Neuronal stem cell (in vitro differentiated cells): ENCODE measurements at regions not wholly inside any gene's neighbourhood (a gene's known extent, or its start where the extent isn't known, plus 50 kb on each side); places are given as distances from the start of the nearest gene placed in this dataset.

Source experiments
- DNase-seq: peaks from one replicate; pipeline ENCODE4 v3.0.0-alpha.2; 2013; ENCODE audit warnings: low spot score
- H2AFZ ChIP-seq: one replicate; pipeline ENCODE4 v1.6.1; 2013; ENCODE audit warnings: mild to moderate bottlenecking, low read length, inconsistent platforms
- H2AK5ac ChIP-seq: 2 replicates; pipeline ENCODE4 v1.6.1; 2013; ENCODE audit warnings: low read depth, mild to moderate bottlenecking, inconsistent platforms, low read length, moderate library complexity, mixed read lengths
- H2BK120ac ChIP-seq: 2 replicates; pipeline ENCODE4 v1.6.1; 2013; ENCODE audit warnings: low read depth, mild to moderate bottlenecking, inconsistent platforms, low read length, moderate library complexity, mixed read lengths
- H2BK12ac ChIP-seq: one replicate; pipeline ENCODE4 v1.6.1; 2013; ENCODE audit warnings: low read length, inconsistent platforms
- H2BK15ac ChIP-seq: 2 replicates; pipeline ENCODE4 v1.6.1; 2013; ENCODE audit warnings: mild to moderate bottlenecking, low read length, inconsistent platforms, mixed read lengths
- H2BK5ac ChIP-seq: one replicate; pipeline ENCODE4 v1.6.1; 2013; ENCODE audit warnings: inconsistent platforms, mild to moderate bottlenecking, low read length, moderate library complexity
- H3K14ac ChIP-seq: one replicate; pipeline ENCODE4 v1.6.1; 2013; ENCODE audit warnings: low read length, inconsistent platforms
- H3K18ac ChIP-seq: 2 replicates; pipeline ENCODE4 v1.6.1; 2013; ENCODE audit warnings: low read length, inconsistent platforms
- H3K23ac ChIP-seq: 2 replicates; pipeline ENCODE4 v1.6.1; 2013; ENCODE audit warnings: low read depth, mild to moderate bottlenecking, mixed read lengths, low read length, inconsistent platforms; ENCODE audit not compliant: poor library complexity
- H3K27ac ChIP-seq: replicated peaks from 3 replicates; pipeline ENCODE4 v1.5.1; 2013; ENCODE audit warnings: low read length, inconsistent platforms
- H3K27me3 ChIP-seq, 3 experiments: 2 replicates each; pipeline ENCODE4 v1.6.1; 2013; ENCODE audit warnings: low read length in 3 of 3, mild to moderate bottlenecking in 2 of 3, inconsistent platforms in 1 of 3, low read depth in 1 of 3, mixed read lengths in 1 of 3, moderate library complexity in 1 of 3; ENCODE audit not compliant: control insufficient read depth in 3 of 3, insufficient read depth in 3 of 3
- H3K36me3 ChIP-seq, 2 donors: replicated peaks in 1 of 2; 2 replicates each; pipeline ENCODE4 v1.6.1; 2013; ENCODE audit warnings: low read length in 2 of 2; ENCODE audit not compliant: control insufficient read depth in 2 of 2, insufficient read depth in 2 of 2
- H3K4ac ChIP-seq: 2 replicates; pipeline ENCODE4 v1.6.1; 2013; ENCODE audit warnings: inconsistent platforms, mild to moderate bottlenecking, low read length, moderate library complexity
- H3K4me1 ChIP-seq, 2 donors: 1 replicate in 1 of 2; 2 replicates in 1 of 2; pipeline ENCODE4 v1.6.1; 2013; ENCODE audit warnings: low read length in 2 of 2, low read depth in 1 of 2; ENCODE audit not compliant: control insufficient read depth in 2 of 2, insufficient read depth in 1 of 2
- H3K4me2 ChIP-seq: one replicate; pipeline ENCODE4 v1.6.1; 2013; ENCODE audit warnings: mild to moderate bottlenecking, low read length, inconsistent platforms; ENCODE audit not compliant: insufficient read depth, poor library complexity, severe bottlenecking
- H3K4me3 ChIP-seq, 2 donors: 2 replicates each; pipeline ENCODE4 v1.5.1; 2013; ENCODE audit warnings: low read length in 2 of 2, mild to moderate bottlenecking in 2 of 2, inconsistent platforms in 1 of 2, moderate library complexity in 1 of 2
- H3K79me1 ChIP-seq: one replicate; pipeline ENCODE4 v1.6.1; 2013; ENCODE audit warnings: low read depth, mild to moderate bottlenecking, inconsistent platforms, low read length, moderate library complexity
- H3K9ac ChIP-seq: one replicate; pipeline ENCODE4 v1.6.1; 2013; ENCODE audit warnings: mild to moderate bottlenecking, low read depth, low read length, inconsistent platforms; ENCODE audit not compliant: poor library complexity
- H3K9me3 ChIP-seq, 2 donors: replicated peaks in 1 of 2; 2 replicates each; pipeline versions ENCODE3 to v1.6.1; 2013; ENCODE audit warnings: low read length in 2 of 2, mild to moderate bottlenecking in 2 of 2, inconsistent platforms in 1 of 2, low read depth in 1 of 2, mixed read lengths in 1 of 2, moderate library complexity in 1 of 2; ENCODE audit not compliant: control insufficient read depth in 2 of 2, insufficient read depth in 1 of 2
- H4K8ac ChIP-seq: one replicate; pipeline ENCODE4 v1.6.1; 2013; ENCODE audit warnings: low read depth, mild to moderate bottlenecking, inconsistent platforms, low read length, moderate library complexity
- H4K91ac ChIP-seq: one replicate; pipeline ENCODE4 v1.6.1; 2013; ENCODE audit warnings: low read length, low read depth, mild to moderate bottlenecking, inconsistent platforms; ENCODE audit not compliant: poor library complexity
- WGBS, 2 donors: extraction: QIAGEN DNeasy Blood & Tissue Kit; methylation state at CpG; one replicate each; pipeline ENCODE4 v1.1.7; 2013; ENCODE audit warnings: missing lambda C conversion rate in 2 of 2, mixed read lengths in 1 of 2; ENCODE audit not compliant: insufficient read length in 2 of 2, insufficient replicate concordance in 1 of 2; ENCODE audit errors: extremely low coverage in 2 of 2; 5-methylcytosine and 5-hydroxymethylcytosine counted together

- no peaks in the 10 kb centered on the region for H3K36me3 ChIP-seq
- H4K8ac ChIP-seq = no peak overlapping the region
- peaks cover 0 to 7% of the 10 kb centered on the region in 2 donors for H3K9me3 ChIP-seq
- H2BK15ac ChIP-seq = no peak overlapping the region
- WGBS, 2 donors = no CpG with 5 or more reads among the region's 3 CpGs
- no peak overlapping the region for H3K9ac ChIP-seq
- H2BK12ac ChIP-seq = no peak overlapping the region
- H2BK5ac ChIP-seq = no peak overlapping the region
- no peak overlapping the region for H3K14ac ChIP-seq
- H3K4me3 ChIP-seq = no peak overlapping the region
- no peaks in the 10 kb centered on the region for H3K4me1 ChIP-seq
- no peak overlapping the region for H2AK5ac ChIP-seq
- DNase-seq = no peak
- H2BK120ac ChIP-seq = no peak overlapping the region
- H3K27ac ChIP-seq = no peak overlapping the region
- no peaks in the 10 kb centered on the region for H3K79me1 ChIP-seq
- no peaks in the 10 kb centered on the region for H3K27me3 ChIP-seq
- H3K23ac ChIP-seq = no peak overlapping the region
- no peak overlapping the region for H3K4ac ChIP-seq
- H4K91ac ChIP-seq = no peak overlapping the region
- H2AFZ ChIP-seq = no peak overlapping the region
- no peak overlapping the region for H3K4me2 ChIP-seq
- no peak overlapping the region for H3K18ac ChIP-seq
Observed at GRCh38 chr14:48735607-48736006, 850.6 kb downstream of the RPS29 start.

GRCh38 chr14:48731260-48731659, 854.9 kb downstream of the RPS29 start:
- no peaks in the 10 kb centered on the region for H3K36me3 ChIP-seq
- H3K4me1 ChIP-seq = no peaks in the 10 kb centered on the region
- no peak overlapping the region for H2BK120ac ChIP-seq
- H2BK15ac ChIP-seq = no peak overlapping the region
- H2BK5ac ChIP-seq = no peak overlapping the region
- no peak overlapping the region for H3K4me3 ChIP-seq
- no CpG with 5 or more reads among the region's 2 CpGs for WGBS, 2 donors
- H3K79me1 ChIP-seq = no peaks in the 10 kb centered on the region
- H3K23ac ChIP-seq = no peak overlapping the region
- no peak for DNase-seq
- H4K8ac ChIP-seq = no peak overlapping the region
- H2BK12ac ChIP-seq = no peak overlapping the region
- no peak overlapping the region for H3K4me2 ChIP-seq
- H3K27ac ChIP-seq = no peak overlapping the region
- H3K9me3 ChIP-seq = peaks cover 0 to 7% of the 10 kb centered on the region in 2 donors
- no peak overlapping the region for H2AK5ac ChIP-seq
- no peaks in the 10 kb centered on the region for H3K27me3 ChIP-seq
- H2AFZ ChIP-seq = no peak overlapping the region
- no peak overlapping the region for H3K4ac ChIP-seq
- H3K18ac ChIP-seq = no peak overlapping the region
- no peak overlapping the region for H4K91ac ChIP-seq
- H3K14ac ChIP-seq = no peak overlapping the region
- H3K9ac ChIP-seq = no peak overlapping the region

- Histone ChIP-seq H3K79me1 (no peaks in the 10 kb centered on the region), H2BK5ac (no peak overlapping the region), H4K8ac (no peak overlapping the region), H2BK120ac (no peak overlapping the region), H3K23ac (no peak overlapping the region), H3K4me2 (no peak overlapping the region), H2BK12ac (no peak overlapping the region), H3K27ac (no peak overlapping the region), H3K4me1 (no peaks in the 10 kb centered on the region), H3K9me3 (no peaks in the 10 kb centered on the region), H3K18ac (no peak overlapping the region), H4K91ac (no peak overlapping the region), H3K4me3 (no peak overlapping the region), H3K36me3 (no peaks in the 10 kb centered on the region), H3K9ac (no peak overlapping the region), H3K27me3 (no peaks in the 10 kb centered on the region), H3K14ac (no peak overlapping the region), H2BK15ac (no peak overlapping the region), H2AK5ac (no peak overlapping the region), H2AFZ (no peak overlapping the region), H3K4ac (no peak overlapping the region)
- WGBS, 2 donors = no CpG with 5 or more reads among the region's 6 CpGs
- no peak for DNase-seq
Observed at GRCh38 chr14:48726080-48726642, 860.0 kb downstream of the RPS29 start.

- Histone ChIP-seq H3K9ac (no peak overlapping the region), H3K4me2 (no peak overlapping the region), H3K9me3 (no peaks in the 10 kb centered on the region), H3K27ac (no peak overlapping the region), H3K14ac (no peak overlapping the region), H2BK12ac (no peak overlapping the region), H2AK5ac (no peak overlapping the region), H2BK5ac (no peak overlapping the region), H3K79me1 (no peaks in the 10 kb centered on the region), H3K27me3 (no peaks in the 10 kb centered on the region), H2BK120ac (no peak overlapping the region), H3K4me1 (no peaks in the 10 kb centered on the region), H3K23ac (no peak overlapping the region), H3K4ac (no peak overlapping the region), H3K4me3 (no peak overlapping the region), H2BK15ac (no peak overlapping the region), H3K18ac (no peak overlapping the region), H4K8ac (no peak overlapping the region), H4K91ac (no peak overlapping the region), H3K36me3 (no peaks in the 10 kb centered on the region), H2AFZ (no peak overlapping the region)
- no peak for DNase-seq
- WGBS, 2 donors = no CpG with 5 or more reads among the region's 6 CpGs
Observed at GRCh38 chr14:48725051-48725734, 861.0 kb downstream of the RPS29 start.
